OCI-LY1 (cell line): ENCODE measurements at regions not wholly inside any gene's neighbourhood (a gene's known extent, or its start where the extent isn't known, plus 50 kb on each side); places are given as distances from the start of the nearest gene placed in this dataset.

Experiments used
- H2AFZ ChIP-seq: fragments of 200-600 bp; sonication (generic), shearing (Covaris generic); 2 replicates; pipeline ENCODE4 v1.6.0; 2014; ENCODE audit warnings: antibody characterized with exemption, mild to moderate bottlenecking, low read length
- H3F3A ChIP-seq: fragments of 200-600 bp; sonication (generic), shearing (Covaris generic); 2 replicates; pipeline ENCODE4 v1.6.0; 2014; ENCODE audit warnings: mild to moderate bottlenecking, antibody characterized with exemption, low read length, moderate library complexity; ENCODE audit not compliant: insufficient read depth
- H3K27ac ChIP-seq: fragments of 200-600 bp; sonication (generic); 2 replicates; pipeline ENCODE4 v1.5.1; 2014; ENCODE audit warnings: low read length, mixed run types, mild to moderate bottlenecking, low read depth; ENCODE audit not compliant: poor library complexity, severe bottlenecking
- H3K27me3 ChIP-seq: fragments of 200-600 bp; sonication (generic); 2 replicates; pipeline ENCODE4 v1.6.0; 2014; ENCODE audit warnings: antibody characterized with exemption, mild to moderate bottlenecking, low read length, moderate library complexity; ENCODE audit not compliant: insufficient read depth
- H3K36me3 ChIP-seq: fragments of 200-600 bp; sonication (generic); 2 replicates; pipeline ENCODE4 v1.6.1; 2014; ENCODE audit warnings: mild to moderate bottlenecking, antibody characterized with exemption, low read length, moderate library complexity, mixed read lengths; ENCODE audit not compliant: insufficient read depth
- H3K4me1 ChIP-seq: fragments of 200-600 bp; sonication (generic); 2 replicates; pipeline ENCODE4 v1.5.1; 2014; ENCODE audit warnings: mild to moderate bottlenecking, low read length, moderate library complexity; ENCODE audit not compliant: insufficient read depth, severe bottlenecking
- H3K4me2 ChIP-seq: fragments of 200-600 bp; sonication (generic), shearing (Covaris generic); 2 replicates; pipeline ENCODE4 v1.6.1; 2014; ENCODE audit warnings: low read length
- H3K4me3 ChIP-seq: fragments of 200-600 bp; sonication (generic); 2 replicates; pipeline ENCODE4 v1.5.1; 2014; ENCODE audit warnings: low read length, low read depth, mild to moderate bottlenecking, mixed read lengths; ENCODE audit not compliant: poor library complexity, severe bottlenecking
- H3K79me2 ChIP-seq: fragments of 200-600 bp; shearing (Covaris generic); 2 replicates; pipeline ENCODE4 v1.6.1; 2016; ENCODE audit warnings: mixed run types, low read length, mixed read lengths; ENCODE audit not compliant: insufficient read depth
- H3K9ac ChIP-seq: fragments of 200-600 bp; sonication (generic), shearing (Covaris generic); 2 replicates; pipeline ENCODE4 v1.6.1; 2014; ENCODE audit warnings: mild to moderate bottlenecking, low read length, mixed read lengths
- H3K9me2 ChIP-seq: fragments of 200-600 bp; sonication (generic), shearing (Covaris generic); 2 replicates; pipeline ENCODE4 v1.6.1; 2014; ENCODE audit warnings: low read depth, mild to moderate bottlenecking, low read length, mixed read lengths
- H3K9me3 ChIP-seq: fragments of 200-600 bp; shearing (Covaris generic); 2 replicates; pipeline ENCODE4 v1.6.1; 2014; ENCODE audit warnings: low read length, mixed read lengths
- H4K20me1 ChIP-seq: fragments of 200-600 bp; sonication (generic), shearing (Covaris generic); 2 replicates; pipeline ENCODE4 v1.6.0; 2016; ENCODE audit warnings: mild to moderate bottlenecking, low read length; ENCODE audit not compliant: insufficient read depth
- EZH2 ChIP-seq: fragments of 200-600 bp; sonication (generic), shearing (Covaris generic); IDR thresholded peaks from 2 replicates; pipeline ENCODE4 v1.8.0; 2017; ENCODE audit warnings: borderline replicate concordance, mixed run types, mild to moderate bottlenecking, antibody characterized with exemption, low read length, moderate library complexity, mixed read lengths
- TF ChIP-seq, protein P1 (sequence below): fragments of 200-600 bp; sonication (generic), shearing (Covaris generic); IDR thresholded peaks from 2 replicates; pipeline ENCODE4 v1.5.1; 2017; ENCODE audit warnings: mild to moderate bottlenecking, antibody characterized with exemption, low read length, moderate library complexity, mixed read lengths

GRCh38 chr16:85398050-85398451 is 215.1 kb upstream of the GSE1 start:
- H4K20me1 ChIP-seq: no peaks in the 10 kb centered on the region
- peaks cover 5% of the 10 kb centered on the region; the same call in 1 of the 2 replicates for H3K27me3 ChIP-seq
- no peaks in the 10 kb centered on the region for H3K36me3 ChIP-seq
- no peaks in the 10 kb centered on the region for H3K79me2 ChIP-seq
- no peak overlapping the region for H3K4me3 ChIP-seq
- no peak overlapping the region for H3K9ac ChIP-seq
- H3K4me1 ChIP-seq: no peaks in the 10 kb centered on the region
- H3K4me2 ChIP-seq: no peak overlapping the region
- H3K9me3 ChIP-seq: 0 out of 2 replicates have a peak, but pooled peaks cover 4% of the 10 kb centered on the region
- TF ChIP-seq, protein P1, sequence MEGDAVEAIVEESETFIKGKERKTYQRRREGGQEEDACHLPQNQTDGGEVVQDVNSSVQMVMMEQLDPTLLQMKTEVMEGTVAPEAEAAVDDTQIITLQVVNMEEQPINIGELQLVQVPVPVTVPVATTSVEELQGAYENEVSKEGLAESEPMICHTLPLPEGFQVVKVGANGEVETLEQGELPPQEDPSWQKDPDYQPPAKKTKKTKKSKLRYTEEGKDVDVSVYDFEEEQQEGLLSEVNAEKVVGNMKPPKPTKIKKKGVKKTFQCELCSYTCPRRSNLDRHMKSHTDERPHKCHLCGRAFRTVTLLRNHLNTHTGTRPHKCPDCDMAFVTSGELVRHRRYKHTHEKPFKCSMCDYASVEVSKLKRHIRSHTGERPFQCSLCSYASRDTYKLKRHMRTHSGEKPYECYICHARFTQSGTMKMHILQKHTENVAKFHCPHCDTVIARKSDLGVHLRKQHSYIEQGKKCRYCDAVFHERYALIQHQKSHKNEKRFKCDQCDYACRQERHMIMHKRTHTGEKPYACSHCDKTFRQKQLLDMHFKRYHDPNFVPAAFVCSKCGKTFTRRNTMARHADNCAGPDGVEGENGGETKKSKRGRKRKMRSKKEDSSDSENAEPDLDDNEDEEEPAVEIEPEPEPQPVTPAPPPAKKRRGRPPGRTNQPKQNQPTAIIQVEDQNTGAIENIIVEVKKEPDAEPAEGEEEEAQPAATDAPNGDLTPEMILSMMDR: no peak
- TF ChIP-seq EZH2: no peak
- H2AFZ ChIP-seq: no peak overlapping the region
- H3F3A ChIP-seq: no peaks in the 10 kb centered on the region
- H3K9me2 ChIP-seq: no peaks in the 10 kb centered on the region
- H3K27ac ChIP-seq: no peak overlapping the region

DNA sequence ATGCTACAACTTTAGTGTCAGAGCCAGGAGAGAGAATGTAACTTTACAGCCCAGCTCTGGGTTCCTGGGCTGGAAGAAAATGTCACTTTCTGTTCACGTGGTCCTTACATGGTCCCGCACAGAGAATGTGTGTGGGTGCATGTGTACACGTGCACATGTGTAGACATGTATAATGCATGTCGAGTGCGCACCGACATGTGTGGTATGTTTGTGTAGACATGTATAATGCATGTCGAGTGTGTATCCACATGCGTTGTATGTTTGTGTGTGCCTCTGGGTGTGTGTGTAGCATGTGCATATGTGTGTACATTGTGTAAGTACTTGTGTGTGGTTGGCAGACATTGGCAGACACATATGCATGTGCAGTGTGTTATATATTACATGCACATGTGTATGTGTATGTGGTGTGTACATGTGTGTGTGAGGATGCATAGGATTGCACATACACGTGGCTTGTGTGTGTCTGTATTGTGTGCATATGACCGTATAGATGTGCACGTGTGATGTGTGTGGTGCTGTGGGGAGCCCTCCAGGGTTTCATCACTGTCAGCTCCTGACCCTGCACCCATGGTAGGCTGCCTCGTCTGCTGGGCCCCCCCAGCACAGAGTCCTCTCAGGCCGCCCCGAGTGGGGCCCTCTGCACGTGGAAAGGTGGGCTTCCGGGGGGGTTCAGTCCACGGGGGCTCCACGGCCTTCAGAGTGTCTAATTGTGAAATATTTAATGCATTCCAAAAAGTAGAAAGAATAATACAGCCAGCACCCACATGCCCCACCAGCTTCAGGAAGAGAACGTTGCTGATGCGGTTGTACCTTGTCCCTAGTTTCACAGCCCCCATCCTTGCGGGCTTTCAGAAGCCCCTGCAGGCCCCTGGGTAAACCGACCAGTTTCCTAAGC is 214.2 kb upstream of the GSE1 start:
- no peaks in the 10 kb centered on the region for H4K20me1 ChIP-seq
- H3K4me2 ChIP-seq: no peak overlapping the region
- H3K27me3 ChIP-seq: peaks cover 5% of the 10 kb centered on the region; the same call in 1 of the 2 replicates
- no peak overlapping the region for H3K4me3 ChIP-seq
- no peak overlapping the region for H3K9ac ChIP-seq
- no peak overlapping the region for H2AFZ ChIP-seq
- H3K79me2 ChIP-seq: no peaks in the 10 kb centered on the region
- TF ChIP-seq EZH2: no peak
- TF ChIP-seq, protein P1: no peak
- no peaks in the 10 kb centered on the region for H3K9me2 ChIP-seq
- 0 out of 2 replicates have a peak, but pooled peaks cover 4% of the 10 kb centered on the region for H3K9me3 ChIP-seq
- no peaks in the 10 kb centered on the region for H3K4me1 ChIP-seq
- H3K27ac ChIP-seq: no peak overlapping the region
- no peaks in the 10 kb centered on the region for H3F3A ChIP-seq
- no peaks in the 10 kb centered on the region for H3K36me3 ChIP-seq

GRCh38 chr16:85399583-85400284 is 213.4 kb upstream of the GSE1 start:
- Histone ChIP-seq H3K9me2 (no peaks in the 10 kb centered on the region), H3K36me3 (no peaks in the 10 kb centered on the region), H3K4me3 (no peak overlapping the region), H3F3A (no peaks in the 10 kb centered on the region), H3K27ac (no peak overlapping the region), H4K20me1 (no peaks in the 10 kb centered on the region), H3K9me3 (0 out of 2 replicates have a peak, but pooled peaks cover 4% of the 10 kb centered on the region), H2AFZ (no peak overlapping the region), H3K27me3 (peaks cover 5% of the 10 kb centered on the region; the same call in 1 of the 2 replicates), H3K4me2 (no peak overlapping the region), H3K79me2 (no peaks in the 10 kb centered on the region), H3K4me1 (no peaks in the 10 kb centered on the region), H3K9ac (no peak overlapping the region)
- TF ChIP-seq, protein P1: no peak
- no peak for TF ChIP-seq EZH2
